ENCODE measurements at regions not wholly inside any gene's neighbourhood (a gene's known extent, or its start where the extent isn't known, plus 50 kb on each side); places are given as distances from the start of the nearest gene placed in this dataset.

GRCh38 chr13:74755065-74755464 is 620.9 kb upstream of the KLF12 start:
- Histone ChIP-seq H3K4me3 (ENCODE audit: low read depth, low read length, poor library complexity, severe bottlenecking) (no peak overlapping the region), H3K9me2 (ENCODE audit: low read depth, low read length) (no peaks in the 10 kb centered on the region), H3K36me3 (ENCODE audit: insufficient read depth, low read length) (no peaks in the 10 kb centered on the region), H3K4me1 (ENCODE audit: insufficient read depth, low read length, severe bottlenecking) (no peaks in the 10 kb centered on the region), H3K4me2 (ENCODE audit: low read length) (no peak overlapping the region), H4K20me1 (ENCODE audit: insufficient read depth, low read length) (no peaks in the 10 kb centered on the region), H3F3A (ENCODE audit: insufficient read depth, low read length) (no peaks in the 10 kb centered on the region), H3K79me2 (ENCODE audit: insufficient read depth, low read length) (no peaks in the 10 kb centered on the region), H3K27ac (ENCODE audit: low read depth, low read length, poor library complexity, severe bottlenecking) (no peak overlapping the region), H3K27me3 (ENCODE audit: insufficient read depth, low read length) (no peaks in the 10 kb centered on the region), H3K9ac (ENCODE audit: low read length) (no peak overlapping the region), H2AFZ (ENCODE audit: low read length) (no peak overlapping the region), H3K9me3 (ENCODE audit: low read length) (no peaks in the 10 kb centered on the region)
- TF ChIP-seq CTCF (IDR thresholded peaks at IDR 0.05; ENCODE audit: low read length) (no peak), EZH2 (IDR thresholded peaks at IDR 0.05; ENCODE audit: borderline replicate concordance, low read length) (no peak)

DNA sequence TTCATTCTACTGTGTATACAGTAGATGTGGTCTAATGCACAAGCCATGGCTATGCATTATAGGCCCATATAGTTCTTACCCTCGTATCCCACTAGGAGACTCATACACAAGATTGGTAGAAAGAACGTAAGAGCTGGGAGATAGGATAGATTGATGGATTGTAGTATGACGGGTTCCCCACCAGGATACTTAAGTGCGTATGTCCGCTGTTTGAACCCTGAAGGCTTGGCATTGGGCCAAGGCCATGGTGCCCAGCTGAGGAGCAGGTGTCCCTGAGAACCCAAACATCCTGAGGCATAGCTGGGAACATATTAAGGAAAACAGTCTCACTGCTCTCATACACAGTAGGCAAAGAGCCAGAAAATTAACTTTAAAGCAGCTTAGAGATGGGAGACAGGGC is 617.5 kb upstream of the KLF12 start:
- H3K4me1 ChIP-seq (ENCODE audit: insufficient read depth, low read length, severe bottlenecking): no peaks in the 10 kb centered on the region
- H3K9ac ChIP-seq (ENCODE audit: low read length): no peak overlapping the region
- H2AFZ ChIP-seq (ENCODE audit: low read length): no peak overlapping the region
- no peaks in the 10 kb centered on the region for H3K9me3 ChIP-seq (ENCODE audit: low read length)
- TF ChIP-seq CTCF (IDR thresholded peaks at IDR 0.05; ENCODE audit: low read length): no peak
- no peak for TF ChIP-seq EZH2 (IDR thresholded peaks at IDR 0.05; ENCODE audit: borderline replicate concordance, low read length)
- H3K27ac ChIP-seq (ENCODE audit: low read depth, low read length, poor library complexity, severe bottlenecking): no peak overlapping the region
- no peaks in the 10 kb centered on the region for H3K79me2 ChIP-seq (ENCODE audit: insufficient read depth, low read length)
- no peaks in the 10 kb centered on the region for H3F3A ChIP-seq (ENCODE audit: insufficient read depth, low read length)
- no peaks in the 10 kb centered on the region for H3K9me2 ChIP-seq (ENCODE audit: low read depth, low read length)
- H4K20me1 ChIP-seq (ENCODE audit: insufficient read depth, low read length): no peaks in the 10 kb centered on the region
- no peak overlapping the region for H3K4me3 ChIP-seq (ENCODE audit: low read depth, low read length, poor library complexity, severe bottlenecking)
- no peaks in the 10 kb centered on the region for H3K36me3 ChIP-seq (ENCODE audit: insufficient read depth, low read length)
- no peaks in the 10 kb centered on the region for H3K27me3 ChIP-seq (ENCODE audit: insufficient read depth, low read length)
- no peak overlapping the region for H3K4me2 ChIP-seq (ENCODE audit: low read length)

GRCh38 chr13:74747186-74747955 is 613.2 kb upstream of the KLF12 start:
- no peak overlapping the region for H2AFZ ChIP-seq (ENCODE audit: low read length)
- no peak overlapping the region for H3K4me2 ChIP-seq (ENCODE audit: low read length)
- H3K36me3 ChIP-seq (ENCODE audit: insufficient read depth, low read length): no peaks in the 10 kb centered on the region
- no peaks in the 10 kb centered on the region for H3K79me2 ChIP-seq (ENCODE audit: insufficient read depth, low read length)
- H3K9me3 ChIP-seq (ENCODE audit: low read length): no peaks in the 10 kb centered on the region
- no peaks in the 10 kb centered on the region for H3K27me3 ChIP-seq (ENCODE audit: insufficient read depth, low read length)
- no peak overlapping the region for H3K4me3 ChIP-seq (ENCODE audit: low read depth, low read length, poor library complexity, severe bottlenecking)
- H3K9me2 ChIP-seq (ENCODE audit: low read depth, low read length): no peaks in the 10 kb centered on the region
- H4K20me1 ChIP-seq (ENCODE audit: insufficient read depth, low read length): no peaks in the 10 kb centered on the region
- H3K27ac ChIP-seq (ENCODE audit: low read depth, low read length, poor library complexity, severe bottlenecking): no peak overlapping the region
- H3K4me1 ChIP-seq (ENCODE audit: insufficient read depth, low read length, severe bottlenecking): no peaks in the 10 kb centered on the region
- no peaks in the 10 kb centered on the region for H3F3A ChIP-seq (ENCODE audit: insufficient read depth, low read length)
- no peak overlapping the region for H3K9ac ChIP-seq (ENCODE audit: low read length)
- TF ChIP-seq CTCF (IDR thresholded peaks at IDR 0.05; ENCODE audit: low read length) (no peak), EZH2 (IDR thresholded peaks at IDR 0.05; ENCODE audit: borderline replicate concordance, low read length) (no peak)

Data from OCI-LY1 (cell line).